Putamen (tissue), 1 donor: ENCODE measurements at regions not wholly inside any gene's neighbourhood (a gene's known extent, or its start where the extent isn't known, plus 50 kb on each side); places are given as distances from the start of the nearest gene placed in this dataset.

Source experiments
- DNase-seq: peaks from one replicate; pipeline ENCODE4 v3.0.0-alpha.2; 2016; ENCODE audit warnings: low spot score

- no peak for DNase-seq
These were observed 314.4 kb upstream of the NBEA start for GRCh38 chr13:34627509-34628208.

- DNase-seq = no peak
These were observed 313.8 kb upstream of the NBEA start for GRCh38 chr13:34628209-34628682.

GRCh38 chr13:34634448-34634847, 307.6 kb upstream of the NBEA start:
- DNase-seq = peak; percentile 62

- peak; percentile 18 for DNase-seq
These were observed 304.9 kb upstream of the NBEA start for GRCh38 chr13:34637138-34637537.

GRCh38 chr13:34637636-34638035, 304.4 kb upstream of the NBEA start:
- DNase-seq = no peak

GRCh38 chr13:34638897-34639296, 303.2 kb upstream of the NBEA start:
- no peak for DNase-seq

- DNase-seq = no peak
These were observed 301.7 kb upstream of the NBEA start for GRCh38 chr13:34640179-34640992.

GRCh38 chr13:34640993-34641330, 301.1 kb upstream of the NBEA start:
- DNase-seq = no peak

- no peak for DNase-seq
These were observed 294.5 kb upstream of the NBEA start for GRCh38 chr13:34647379-34648150.

- no peak for DNase-seq
These were observed 287.9 kb upstream of the NBEA start for GRCh38 chr13:34654203-34654602.

GRCh38 chr13:34654647-34655046, 287.4 kb upstream of the NBEA start:
- no peak for DNase-seq

GRCh38 chr13:34655554-34655953, 286.5 kb upstream of the NBEA start:
- DNase-seq = no peak

GRCh38 chr13:34657716-34658115, 284.4 kb upstream of the NBEA start:
- no peak for DNase-seq

- peak; percentile 76 for DNase-seq
These were observed 274.5 kb upstream of the NBEA start for GRCh38 chr13:34667286-34668218.

- peak; percentile 12 for DNase-seq
These were observed 270.9 kb upstream of the NBEA start for GRCh38 chr13:34671137-34671536.

- no peak for DNase-seq
These were observed 269.4 kb upstream of the NBEA start for GRCh38 chr13:34672631-34673030.

GRCh38 chr13:34675626-34676025, 266.4 kb upstream of the NBEA start:
- no peak for DNase-seq

GRCh38 chr13:34678154-34678553, 263.9 kb upstream of the NBEA start:
- no peak for DNase-seq

- no peak for DNase-seq
These were observed 260.6 kb upstream of the NBEA start for GRCh38 chr13:34681405-34681955.

- DNase-seq = no peak
These were observed 247.0 kb upstream of the NBEA start for GRCh38 chr13:34695063-34695462.

- DNase-seq = no peak
These were observed 245.8 kb upstream of the NBEA start for GRCh38 chr13:34696296-34696695.
